GM18498 (cell line): ENCODE measurements at regions not wholly inside any gene's neighbourhood (a gene's known extent, or its start where the extent isn't known, plus 50 kb on each side); places are given as distances from the start of the nearest gene placed in this dataset.

ENCODE experiments used
- ATAC-seq: cut with Tn5 transposase; IDR thresholded peaks from one replicate; pipeline ENCODE4 v1.9.1; 2021; ENCODE audit warnings: mild to moderate bottlenecking, moderate library complexity; ENCODE audit not compliant: unreplicated experiment

- ATAC-seq = no peak
Observed at GRCh38 chr13:76715075-76715474, 171.1 kb downstream of the KCTD12 start.

GRCh38 chr13:76713280-76713679 is 172.9 kb downstream of the KCTD12 start:
- no peak for ATAC-seq

GRCh38 chr13:76711550-76712182 is 174.5 kb downstream of the KCTD12 start:
- ATAC-seq = no peak

- no peak for ATAC-seq
Observed at GRCh38 chr13:76709851-76710250, 176.4 kb downstream of the KCTD12 start.

GRCh38 chr13:76708138-76708688 is 178.0 kb downstream of the KCTD12 start:
- ATAC-seq = no peak

- ATAC-seq = no peak
Observed at GRCh38 chr13:76707360-76707759, 178.8 kb downstream of the KCTD12 start.

- ATAC-seq = no peak
Observed at GRCh38 chr13:76703621-76704288, 182.4 kb downstream of the KCTD12 start.

- no peak for ATAC-seq
Observed at GRCh38 chr13:76703216-76703615, 183.0 kb downstream of the KCTD12 start.

- no peak for ATAC-seq
Observed at GRCh38 chr13:76697288-76697687, 188.9 kb downstream of the KCTD12 start.

- no peak for ATAC-seq
Observed at GRCh38 chr13:76696370-76696769, 189.8 kb downstream of the KCTD12 start.

- no peak for ATAC-seq
Observed at GRCh38 chr13:76693086-76693485, 193.1 kb downstream of the KCTD12 start.

- no peak for ATAC-seq
Observed at GRCh38 chr13:76692346-76692745, 193.9 kb downstream of the KCTD12 start.

- ATAC-seq = no peak
Observed at GRCh38 chr13:76690611-76691010, 195.6 kb downstream of the KCTD12 start.

GRCh38 chr13:76687467-76687866 is 198.7 kb downstream of the KCTD12 start:
- ATAC-seq = no peak

- ATAC-seq = no peak
Observed at GRCh38 chr13:76685938-76686337, 200.3 kb downstream of the KCTD12 start.

- ATAC-seq = no peak
Observed at GRCh38 chr13:76684336-76684735, 201.9 kb downstream of the KCTD12 start.

GRCh38 chr13:76683854-76684253 is 202.4 kb downstream of the KCTD12 start:
- ATAC-seq = no peak

GRCh38 chr13:76683168-76683567 is 203.0 kb downstream of the KCTD12 start:
- no peak for ATAC-seq

GRCh38 chr13:76680112-76680511 is 206.1 kb downstream of the KCTD12 start:
- ATAC-seq = no peak

GRCh38 chr13:76677043-76677442 is 209.2 kb downstream of the KCTD12 start:
- ATAC-seq = no peak

- no peak for ATAC-seq
Observed at GRCh38 chr13:76672420-76672819, 213.8 kb downstream of the KCTD12 start.

- no peak for ATAC-seq
Observed at GRCh38 chr13:76668716-76669115, 217.5 kb downstream of the KCTD12 start.
